ENCODE measurements at regions not wholly inside any gene's neighbourhood (a gene's known extent, or its start where the extent isn't known, plus 50 kb on each side); places are given as distances from the start of the nearest gene placed in this dataset.
A peak's percentile ranks its signal among the peaks of the same experiment; 100 is the strongest.

DNA sequence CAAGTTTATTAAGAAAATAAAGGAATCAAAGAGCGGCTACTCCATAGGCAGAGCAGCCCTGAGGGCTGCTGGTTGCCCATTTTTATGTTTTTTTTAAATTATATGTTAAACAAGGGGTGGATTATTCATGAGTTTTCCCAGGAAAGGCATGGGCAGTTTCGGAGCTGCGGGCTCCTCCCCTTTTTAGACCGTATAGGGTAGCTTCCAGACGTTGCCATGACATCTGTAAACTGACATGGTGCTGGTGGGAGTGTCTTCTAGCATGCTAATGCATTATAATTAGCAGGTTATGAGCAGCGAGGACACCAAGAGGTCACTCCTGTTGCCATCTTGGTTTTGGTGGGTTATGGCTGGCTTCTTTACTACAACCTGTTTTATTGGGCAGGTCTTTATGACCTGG lies 301.8 kb downstream of the TFAP2C start:
- in situ Hi-C loops (cut with HindIII; ENCODE audit: low sequenced_read_pairs) = no loop called here
- DNase-seq (ENCODE audit: low spot score) = no peak

GRCh38 chr20:56932575-56933330 lies 303.6 kb downstream of the TFAP2C start:
- no peak for DNase-seq (ENCODE audit: low spot score)
- in situ Hi-C loops (cut with HindIII; ENCODE audit: low sequenced_read_pairs) = no loop called here

DNA sequence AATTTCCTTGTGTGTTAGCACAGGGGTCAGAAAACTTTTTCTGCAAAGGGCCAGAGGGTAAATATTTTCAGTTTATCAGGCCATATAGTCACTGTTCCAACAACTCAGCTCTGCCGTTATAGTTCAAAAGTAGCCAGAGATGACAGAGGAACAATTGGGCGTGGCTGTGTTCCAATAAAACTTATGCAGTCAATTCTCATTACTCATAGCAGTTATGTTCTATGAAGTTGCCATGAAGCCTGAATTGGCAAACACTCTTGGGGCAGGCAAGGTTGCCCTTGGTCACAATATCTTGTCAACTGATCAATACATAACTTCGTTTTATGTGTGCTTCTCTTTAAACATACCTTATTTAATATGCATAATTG lies 304.2 kb downstream of the TFAP2C start:
- in situ Hi-C loops (cut with HindIII; ENCODE audit: low sequenced_read_pairs) = no loop called here
- DNase-seq (ENCODE audit: low spot score) = no peak

DNA sequence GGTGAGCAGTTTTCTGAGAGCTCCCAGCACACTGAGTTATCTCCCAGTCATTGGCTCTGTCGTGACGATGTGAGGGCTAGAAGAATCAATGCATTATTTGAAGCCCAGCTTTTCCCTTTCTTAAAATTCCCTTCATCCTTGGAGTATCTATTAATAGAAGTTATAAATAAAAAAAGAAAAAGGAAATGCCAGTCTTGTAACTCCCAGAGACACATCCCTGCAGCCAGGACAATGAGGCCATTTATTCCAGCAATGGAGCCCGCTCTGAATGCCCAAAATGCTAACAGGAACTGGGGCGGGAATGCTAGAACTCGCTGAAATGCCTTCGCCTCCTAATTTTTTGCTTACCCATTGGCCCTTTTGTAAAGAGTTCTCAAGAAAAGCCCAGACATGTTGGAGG lies 305.8 kb downstream of the TFAP2C start:
- no peak for DNase-seq (ENCODE audit: low spot score)
- in situ Hi-C loops (cut with HindIII; ENCODE audit: low sequenced_read_pairs) = no loop called here

DNA sequence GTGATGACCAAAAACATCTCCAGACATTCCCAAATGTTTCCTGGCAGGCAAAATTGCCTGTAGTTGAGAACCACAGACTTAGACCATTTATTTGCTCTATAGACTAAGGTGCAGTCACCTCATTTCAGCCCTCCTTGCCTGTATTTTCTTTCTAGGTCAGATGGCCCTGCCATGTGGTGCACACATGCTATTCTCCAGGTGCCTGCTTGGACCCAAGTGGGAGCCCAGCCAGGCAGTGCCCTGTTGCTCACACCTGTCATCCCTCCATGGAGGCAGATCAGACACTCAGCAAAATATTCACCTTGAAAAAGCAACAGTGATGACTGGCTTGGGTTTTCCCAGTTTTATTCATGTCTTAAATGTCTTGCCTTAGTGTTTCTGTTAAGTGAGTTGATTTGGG lies 311.4 kb downstream of the TFAP2C start:
- DNase-seq (ENCODE audit: low spot score) = peak; percentile 95
- in situ Hi-C loops (cut with HindIII; ENCODE audit: low sequenced_read_pairs) = no loop called here

DNA sequence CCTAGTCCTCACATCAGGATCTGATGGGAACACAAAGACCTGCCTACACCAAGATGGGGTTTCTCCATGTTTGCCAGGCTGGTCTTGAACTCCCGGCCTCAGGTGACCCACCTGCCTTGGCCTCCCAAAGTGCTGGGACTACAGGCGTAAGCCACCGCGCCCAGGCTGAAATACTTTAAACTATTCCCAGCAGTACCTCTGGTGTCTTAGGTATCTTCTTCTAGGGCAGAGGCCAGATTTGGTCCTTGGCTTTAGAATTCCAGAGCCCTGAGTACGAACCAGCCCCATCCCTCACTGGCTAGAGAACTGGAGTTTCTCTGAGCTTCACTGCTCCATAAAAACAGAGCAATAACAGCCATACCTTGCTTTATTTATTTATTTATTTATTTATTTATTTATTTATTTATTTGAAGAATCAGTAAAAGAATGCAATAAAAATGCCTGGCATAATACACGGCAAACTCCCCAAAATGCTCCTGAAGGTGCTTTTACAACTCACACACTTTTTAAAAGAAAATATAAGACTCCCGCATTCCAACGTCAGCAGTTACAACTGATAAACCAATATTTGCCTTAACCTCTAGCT lies 312.1 kb downstream of the TFAP2C start:
- in situ Hi-C loops (cut with HindIII; ENCODE audit: low sequenced_read_pairs) = no loop called here
- DNase-seq (ENCODE audit: low spot score) = no peak

DNA sequence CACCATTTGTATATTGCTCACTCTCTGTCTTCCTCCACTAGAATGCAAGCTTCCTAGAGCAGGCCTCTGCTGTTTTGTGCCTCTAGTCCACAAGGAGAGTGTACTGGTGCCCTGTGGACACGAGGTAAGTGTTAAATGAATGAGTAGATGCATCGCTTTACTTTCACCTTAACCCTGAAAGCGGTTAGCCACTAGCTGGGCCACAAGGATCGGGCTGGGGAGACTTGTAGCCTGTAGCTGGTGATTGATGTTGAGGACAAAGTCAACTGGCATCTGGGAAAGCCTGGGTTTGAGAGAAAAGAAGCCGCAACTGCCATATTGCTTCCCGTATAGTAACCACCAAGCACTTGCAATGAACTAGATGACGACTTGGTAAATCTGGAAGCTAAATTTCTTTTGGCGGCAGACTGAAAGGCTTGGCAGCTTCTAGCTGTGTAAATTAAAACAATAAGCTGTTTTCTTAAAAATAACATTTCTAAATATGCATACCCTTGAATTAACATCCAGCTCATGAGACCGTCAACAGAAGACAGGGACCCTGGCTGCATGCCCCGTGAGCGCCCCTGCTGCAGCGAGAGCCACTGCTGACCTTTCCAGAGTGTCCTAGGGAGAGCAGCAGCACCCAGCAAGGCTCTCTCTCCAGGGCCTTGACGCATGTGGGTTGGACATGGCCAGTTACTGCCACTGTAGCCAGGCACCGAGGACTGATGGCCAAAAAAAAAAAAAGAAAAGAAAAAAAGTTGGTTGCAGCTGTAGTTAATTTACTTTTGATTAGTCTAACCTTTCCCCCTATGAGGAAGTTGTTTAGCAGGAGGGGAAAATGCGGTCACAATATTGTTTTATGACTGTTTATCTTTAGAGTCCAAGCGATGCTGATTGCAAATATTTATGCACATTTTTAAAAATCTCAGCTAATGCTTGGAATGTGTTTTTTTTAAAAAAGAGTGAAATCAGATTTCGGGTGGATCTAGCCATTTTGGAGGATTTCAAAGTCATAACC lies 315.1 kb downstream of the TFAP2C start:
- in situ Hi-C loops (cut with HindIII; ENCODE audit: low sequenced_read_pairs) = no loop called here
- no peak for DNase-seq (ENCODE audit: low spot score)

DNA sequence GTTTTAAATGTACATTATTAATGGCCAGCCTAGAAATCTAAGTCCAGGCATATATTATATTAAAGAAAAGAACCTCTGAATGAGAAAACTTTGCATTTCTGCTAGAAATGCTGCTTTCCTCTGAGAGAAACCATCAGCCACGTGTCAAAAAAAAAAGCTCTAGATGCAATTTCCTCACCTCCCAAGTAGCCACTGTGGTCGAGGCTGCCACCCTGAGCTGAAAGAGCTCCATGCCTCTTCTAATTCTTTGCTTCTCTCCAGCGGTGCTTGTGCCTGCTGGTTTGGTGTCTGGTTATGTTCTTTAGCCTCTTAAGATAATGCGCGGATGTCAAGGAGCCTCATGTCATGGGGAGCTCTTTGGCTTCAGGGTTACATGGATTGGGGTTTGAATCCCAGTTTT lies 316.0 kb downstream of the TFAP2C start:
- in situ Hi-C loops (cut with HindIII; ENCODE audit: low sequenced_read_pairs) = no loop called here
- DNase-seq (ENCODE audit: low spot score) = no peak

DNA sequence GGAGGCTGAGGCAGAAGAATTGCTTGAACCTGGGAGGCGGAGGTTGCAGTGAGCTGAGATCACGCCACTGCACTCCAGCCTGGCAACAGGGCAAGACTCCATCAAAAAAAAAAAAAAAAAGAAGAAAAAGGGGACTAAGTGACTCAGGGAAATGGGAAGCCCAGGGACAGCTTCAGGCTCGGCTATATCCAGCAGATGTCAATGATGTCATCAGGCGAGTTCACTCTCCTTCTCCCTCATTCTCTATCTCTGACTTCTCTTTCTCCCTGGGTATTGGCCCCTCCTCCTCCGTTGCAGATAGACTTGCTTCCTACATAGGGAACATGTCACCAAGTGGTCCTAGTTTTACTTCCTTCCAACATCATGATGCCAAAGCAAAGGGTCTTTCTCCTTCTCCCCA lies 316.8 kb downstream of the TFAP2C start:
- in situ Hi-C loops (cut with HindIII; ENCODE audit: low sequenced_read_pairs) = no loop called here
- DNase-seq (ENCODE audit: low spot score) = no peak

DNA sequence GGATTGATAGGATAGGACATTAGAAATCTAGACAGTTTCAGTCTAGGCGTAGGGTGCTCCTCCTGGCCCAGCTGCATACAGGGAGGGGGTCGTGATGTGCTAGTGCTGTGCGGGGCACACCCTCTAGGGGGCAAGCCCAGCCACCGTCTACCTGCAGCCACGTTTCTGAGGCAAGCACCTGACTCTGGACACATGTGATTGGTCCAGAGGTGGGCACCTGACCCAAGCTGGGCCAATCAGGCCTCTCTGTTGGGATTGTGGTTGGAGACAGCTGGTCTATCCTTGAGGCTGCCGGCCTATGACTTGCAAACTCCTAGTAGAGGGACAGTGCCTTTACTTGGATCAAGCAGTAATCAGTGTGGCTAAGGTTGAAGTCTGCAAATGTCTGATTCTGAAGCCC lies 317.1 kb downstream of the BMP7 start:
- in situ Hi-C loops (cut with HindIII; ENCODE audit: low sequenced_read_pairs) = no loop called here
- DNase-seq (ENCODE audit: low spot score) = no peak

- in situ Hi-C loops (cut with HindIII; ENCODE audit: low sequenced_read_pairs) = no loop called here
- DNase-seq (ENCODE audit: low spot score) = no peak
Observed at GRCh38 chr20:56952258-56953047, 314.0 kb downstream of the BMP7 start.

DNA sequence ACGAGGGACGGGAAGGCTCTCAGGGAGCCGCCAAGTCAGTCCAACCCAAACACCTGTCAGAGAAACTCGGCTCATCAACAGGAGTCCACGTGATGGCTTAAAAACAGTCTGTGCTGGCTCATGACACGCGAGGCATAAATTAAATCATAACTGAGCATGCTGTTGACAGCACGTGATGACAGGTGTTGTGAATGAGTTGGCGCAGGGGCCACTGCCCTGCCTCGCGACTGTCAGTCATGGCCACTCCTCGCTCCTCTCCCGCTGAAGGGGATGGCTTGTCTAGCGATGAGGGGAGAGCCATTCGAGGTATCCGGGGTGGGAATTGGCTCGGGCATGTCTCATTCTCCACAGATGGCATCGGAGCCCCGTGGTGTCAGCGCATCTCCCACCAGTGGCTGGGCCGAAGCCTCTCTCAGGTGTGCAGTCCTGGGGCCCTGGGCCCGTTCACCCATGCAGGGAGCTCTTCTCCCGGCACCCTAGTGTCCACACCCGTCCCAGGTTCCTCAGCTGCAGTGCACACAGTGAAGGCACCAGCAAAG lies 313.3 kb downstream of the BMP7 start:
- in situ Hi-C loops (cut with HindIII; ENCODE audit: low sequenced_read_pairs) = no loop called here

GRCh38 chr20:56954797-56955196 lies 311.6 kb downstream of the BMP7 start:
- in situ Hi-C loops (cut with HindIII; ENCODE audit: low sequenced_read_pairs) = no loop called here
- DNase-seq (ENCODE audit: low spot score) = no peak

More for the DNA sequence above, 313.3 kb downstream of the BMP7 start:
- no peak for DNase-seq (ENCODE audit: low spot score)

- in situ Hi-C loops (cut with HindIII; ENCODE audit: low sequenced_read_pairs) = no loop called here
Observed at GRCh38 chr20:56955680-56956079, 310.8 kb downstream of the BMP7 start.

GRCh38 chr20:56956534-56956933 lies 309.9 kb downstream of the BMP7 start:
- in situ Hi-C loops (cut with HindIII; ENCODE audit: low sequenced_read_pairs) = no loop called here
- DNase-seq (ENCODE audit: low spot score) = no peak

More at GRCh38 chr20:56955680-56956079, 310.8 kb downstream of the BMP7 start:
- no peak for DNase-seq (ENCODE audit: low spot score)

DNA sequence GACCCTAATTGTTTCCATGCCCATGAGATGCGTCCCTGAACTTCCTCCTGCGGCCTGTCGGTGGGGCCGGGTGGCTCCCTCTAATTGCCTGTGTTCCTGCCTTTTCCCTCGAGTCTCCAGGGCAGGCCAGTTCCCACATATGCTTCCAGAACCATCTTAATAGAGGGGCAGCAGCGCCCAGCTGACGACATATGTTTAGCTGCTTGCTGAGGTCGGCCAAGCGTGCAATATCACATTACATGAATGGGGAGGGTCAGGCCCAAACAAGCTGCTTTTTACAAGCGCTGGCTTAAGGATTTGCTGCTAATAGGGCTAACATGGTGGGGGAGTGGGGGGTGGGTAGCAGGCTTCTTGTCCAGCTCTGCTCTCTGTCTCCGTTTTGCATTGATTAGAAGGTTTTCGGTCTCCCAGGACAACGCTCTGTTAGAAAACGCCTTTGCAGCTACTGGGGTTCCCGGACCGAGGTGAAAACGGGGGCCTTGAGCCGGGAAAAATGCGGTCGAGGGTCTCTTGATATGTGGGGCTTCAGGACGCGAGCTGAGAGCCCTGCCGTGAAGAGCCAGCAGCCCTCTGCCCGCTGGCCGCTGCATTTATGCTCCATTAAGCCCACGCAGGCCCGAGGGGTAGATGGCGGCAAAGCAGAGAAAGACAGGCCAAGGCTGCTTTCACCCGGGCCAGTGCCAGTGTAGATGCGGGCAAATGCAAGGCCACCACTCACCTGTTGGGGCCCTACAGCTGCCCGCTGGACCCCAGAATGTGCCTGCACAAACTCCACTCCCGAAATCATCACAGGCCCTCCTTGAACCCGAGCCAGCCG lies 308.5 kb downstream of the BMP7 start:
- in situ Hi-C loops (cut with HindIII; ENCODE audit: low sequenced_read_pairs) = no loop called here
- no peak for DNase-seq (ENCODE audit: low spot score)

GRCh38 chr20:56964901-56965300 lies 301.5 kb downstream of the BMP7 start:
- no peak for DNase-seq (ENCODE audit: low spot score)

GRCh38 chr20:56967916-56968315 lies 298.5 kb downstream of the BMP7 start:
- DNase-seq (ENCODE audit: low spot score) = no peak
- in situ Hi-C loops (cut with HindIII; ENCODE audit: low sequenced_read_pairs) = no loop called here

More at GRCh38 chr20:56964901-56965300, 301.5 kb downstream of the BMP7 start:
- in situ Hi-C loops (cut with HindIII; ENCODE audit: low sequenced_read_pairs) = no loop called here

Data from G401 (cell line).